ENCODE measurements at regions not wholly inside any gene's neighbourhood (a gene's known extent, or its start where the extent isn't known, plus 50 kb on each side); places are given as distances from the start of the nearest gene placed in this dataset.

GRCh38 chr5:73365301-73365853 lies 83.2 kb downstream of the FOXD1 start:
- no peaks in the 10 kb centered on the region for H3K9me3 ChIP-seq
- WGBS, 2 donors = 88 to 93% methylated on average over 4 of the region's 4 CpGs
- intact Hi-C loops (cut with DNase I) = no loop called here
- no peak overlapping the region for H3K27ac ChIP-seq
- no peaks in the 10 kb centered on the region for H3K36me3 ChIP-seq
- FAIRE-seq (no peak), ATAC-seq (no peak), DNase-seq (no peak)
- H3K4me3 ChIP-seq = no peak overlapping the region
- no peaks in the 10 kb centered on the region for H3K27me3 ChIP-seq
- H3K4me1 ChIP-seq = no peaks in the 10 kb centered on the region
- TF ChIP-seq, protein P1, sequence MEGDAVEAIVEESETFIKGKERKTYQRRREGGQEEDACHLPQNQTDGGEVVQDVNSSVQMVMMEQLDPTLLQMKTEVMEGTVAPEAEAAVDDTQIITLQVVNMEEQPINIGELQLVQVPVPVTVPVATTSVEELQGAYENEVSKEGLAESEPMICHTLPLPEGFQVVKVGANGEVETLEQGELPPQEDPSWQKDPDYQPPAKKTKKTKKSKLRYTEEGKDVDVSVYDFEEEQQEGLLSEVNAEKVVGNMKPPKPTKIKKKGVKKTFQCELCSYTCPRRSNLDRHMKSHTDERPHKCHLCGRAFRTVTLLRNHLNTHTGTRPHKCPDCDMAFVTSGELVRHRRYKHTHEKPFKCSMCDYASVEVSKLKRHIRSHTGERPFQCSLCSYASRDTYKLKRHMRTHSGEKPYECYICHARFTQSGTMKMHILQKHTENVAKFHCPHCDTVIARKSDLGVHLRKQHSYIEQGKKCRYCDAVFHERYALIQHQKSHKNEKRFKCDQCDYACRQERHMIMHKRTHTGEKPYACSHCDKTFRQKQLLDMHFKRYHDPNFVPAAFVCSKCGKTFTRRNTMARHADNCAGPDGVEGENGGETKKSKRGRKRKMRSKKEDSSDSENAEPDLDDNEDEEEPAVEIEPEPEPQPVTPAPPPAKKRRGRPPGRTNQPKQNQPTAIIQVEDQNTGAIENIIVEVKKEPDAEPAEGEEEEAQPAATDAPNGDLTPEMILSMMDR (IDR thresholded peaks at IDR 0.05) = no peak

DNA sequence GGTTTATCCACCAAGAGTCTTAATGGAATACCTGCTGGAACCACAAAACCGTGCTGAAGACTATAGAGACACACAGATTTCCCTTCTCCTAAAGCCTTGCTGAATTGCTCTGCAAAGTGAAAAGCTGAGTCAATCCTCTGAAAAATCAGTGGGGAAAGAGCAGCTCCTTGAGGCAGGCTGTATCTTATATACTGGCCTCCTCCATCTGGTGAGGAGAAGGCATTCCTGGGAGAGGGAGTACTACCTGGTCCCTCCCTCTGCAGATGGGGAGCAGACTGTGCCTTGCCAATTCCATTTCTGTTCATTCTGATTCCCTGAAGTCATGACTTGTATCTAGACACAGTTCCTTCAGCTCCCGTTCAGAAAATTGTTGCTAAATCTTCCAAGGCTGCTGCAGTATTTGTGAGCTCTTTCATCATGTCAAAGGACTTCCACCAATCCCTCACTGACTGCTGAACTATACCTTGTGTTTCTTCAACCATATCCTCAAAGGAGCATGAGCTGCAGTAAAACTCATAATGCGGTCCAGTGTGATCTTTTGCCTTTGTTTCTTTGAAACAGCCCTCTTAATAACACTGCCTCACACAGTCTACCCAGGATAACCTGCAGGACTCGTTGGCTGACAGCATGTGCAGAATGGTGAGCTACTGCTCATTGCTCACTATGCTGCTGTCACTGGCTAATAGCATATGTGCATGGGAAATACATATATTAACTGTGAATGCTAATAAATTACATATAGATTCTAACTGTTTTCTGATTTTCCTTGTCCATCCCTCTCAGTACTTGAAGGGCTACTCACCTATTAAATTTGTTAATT lies 84.5 kb downstream of the FOXD1 start:
- 54 to 57% methylated on average over 4 of the region's 4 CpGs for WGBS, 2 donors
- Histone ChIP-seq H3K4me1 (no peaks in the 10 kb centered on the region), H3K9me3 (no peaks in the 10 kb centered on the region), H3K36me3 (no peaks in the 10 kb centered on the region), H3K4me3 (no peak overlapping the region), H3K27ac (no peak overlapping the region), H3K27me3 (no peaks in the 10 kb centered on the region)
- no peak for FAIRE-seq
- TF ChIP-seq, protein P1 (IDR thresholded peaks at IDR 0.05) = no peak
- intact Hi-C loops (cut with DNase I) = no loop called here
- no peak for DNase-seq
- ATAC-seq = no peak

DNA sequence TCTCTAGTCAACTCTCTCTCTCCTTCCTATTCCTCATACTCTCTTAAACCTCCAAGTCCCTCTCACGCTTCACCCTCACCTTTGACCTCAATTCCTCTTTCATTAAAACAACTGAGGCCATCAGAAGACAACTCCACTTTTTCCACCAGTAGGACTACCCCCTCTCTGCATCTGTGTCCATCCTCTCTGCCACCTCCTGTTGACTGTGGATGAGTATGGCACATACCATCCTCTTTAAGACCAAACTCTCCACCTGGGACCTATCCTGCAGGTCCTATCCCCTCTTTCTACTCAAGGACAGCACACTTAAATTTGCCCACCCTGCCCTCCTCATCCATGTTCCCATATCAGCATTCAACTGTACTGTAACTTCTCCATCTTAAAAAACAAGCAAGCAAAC lies 89.2 kb downstream of the FOXD1 start:
- intact Hi-C loops (cut with DNase I) = no loop called here
- TF ChIP-seq, protein P1 (IDR thresholded peaks at IDR 0.05) = no peak
- H3K4me1 ChIP-seq = no peaks in the 10 kb centered on the region
- no peaks in the 10 kb centered on the region for H3K27me3 ChIP-seq
- 94 to 100% methylated on average over 1 of the region's 1 CpG for WGBS, 2 donors
- ATAC-seq (no peak), FAIRE-seq (no peak), DNase-seq (no peak)
- H3K36me3 ChIP-seq = no peaks in the 10 kb centered on the region
- no peak overlapping the region for H3K27ac ChIP-seq
- no peaks in the 10 kb centered on the region for H3K9me3 ChIP-seq
- H3K4me3 ChIP-seq = no peak overlapping the region

DNA sequence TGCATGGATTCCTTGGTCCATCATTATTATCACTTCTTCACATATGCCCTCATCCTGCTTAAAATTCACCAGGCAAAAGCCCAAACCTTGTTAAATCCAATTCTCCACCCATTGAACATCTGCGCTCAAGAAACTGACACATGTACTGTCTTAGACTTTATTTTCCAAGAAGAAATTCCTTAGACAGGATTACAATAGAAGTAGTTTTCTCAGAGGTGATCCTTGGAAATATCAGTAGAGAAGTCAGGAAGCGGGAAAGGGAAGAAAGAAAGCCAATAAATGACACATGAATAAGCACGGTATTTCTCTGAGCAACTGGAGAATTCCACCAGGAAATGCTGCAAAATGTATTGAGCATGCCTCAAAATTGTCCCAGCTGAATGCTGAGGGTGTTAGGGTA lies 90.2 kb downstream of the FOXD1 start:
- no peaks in the 10 kb centered on the region for H3K4me1 ChIP-seq
- DNase-seq (no peak), ATAC-seq (no peak), FAIRE-seq (no peak)
- intact Hi-C loops (cut with DNase I) = no loop called here
- no peak overlapping the region for H3K27ac ChIP-seq
- no peaks in the 10 kb centered on the region for H3K36me3 ChIP-seq
- WGBS, 2 donors = 88 to 94% methylated on average over 3 of the region's 3 CpGs
- TF ChIP-seq, protein P1 (IDR thresholded peaks at IDR 0.05) = no peak
- no peaks in the 10 kb centered on the region for H3K9me3 ChIP-seq
- H3K27me3 ChIP-seq = no peaks in the 10 kb centered on the region
- no peak overlapping the region for H3K4me3 ChIP-seq

DNA sequence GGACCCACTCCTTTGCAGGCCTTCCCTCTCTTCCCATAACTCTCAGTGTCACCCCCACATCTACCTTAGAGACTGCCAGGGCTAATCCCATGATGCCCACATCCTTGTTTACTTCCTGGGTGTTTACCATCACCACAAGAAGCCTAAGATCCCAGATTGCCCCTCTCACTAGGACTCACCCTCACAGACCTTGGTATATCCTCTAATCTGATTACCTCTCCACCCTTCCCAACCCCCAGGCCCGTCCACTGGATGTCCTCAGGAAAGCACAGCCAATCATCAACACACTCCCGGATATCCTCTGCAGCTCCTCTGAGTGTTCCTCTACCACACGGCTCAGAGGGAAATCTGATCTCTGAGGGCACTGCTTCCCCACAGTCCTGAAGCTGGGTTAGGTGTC lies 91.0 kb downstream of the FOXD1 start:
- H3K27me3 ChIP-seq = no peaks in the 10 kb centered on the region
- 50 to 62% methylated on average over 3 of the region's 3 CpGs for WGBS, 2 donors
- no peaks in the 10 kb centered on the region for H3K4me1 ChIP-seq
- FAIRE-seq (no peak), DNase-seq (no peak), ATAC-seq (no peak)
- H3K36me3 ChIP-seq = no peaks in the 10 kb centered on the region
- intact Hi-C loops (cut with DNase I) = no loop called here
- no peak overlapping the region for H3K4me3 ChIP-seq
- no peaks in the 10 kb centered on the region for H3K9me3 ChIP-seq
- H3K27ac ChIP-seq = no peak overlapping the region
- TF ChIP-seq, protein P1 (IDR thresholded peaks at IDR 0.05) = no peak

All from pancreas (tissue), 10 donors.